OCI-LY1 (cell line): ENCODE measurements at regions not wholly inside any gene's neighbourhood (a gene's known extent, or its start where the extent isn't known, plus 50 kb on each side); places are given as distances from the start of the nearest gene placed in this dataset.

ENCODE experiments used
- H2AFZ ChIP-seq: fragments of 200-600 bp; sonication (generic), shearing (Covaris generic); 2 replicates; pipeline ENCODE4 v1.6.0; 2014; ENCODE audit warnings: antibody characterized with exemption, mild to moderate bottlenecking, low read length
- H3F3A ChIP-seq: fragments of 200-600 bp; sonication (generic), shearing (Covaris generic); 2 replicates; pipeline ENCODE4 v1.6.0; 2014; ENCODE audit warnings: mild to moderate bottlenecking, antibody characterized with exemption, low read length, moderate library complexity; ENCODE audit not compliant: insufficient read depth
- H3K27ac ChIP-seq: fragments of 200-600 bp; sonication (generic); 2 replicates; pipeline ENCODE4 v1.5.1; 2014; ENCODE audit warnings: low read length, mixed run types, mild to moderate bottlenecking, low read depth; ENCODE audit not compliant: poor library complexity, severe bottlenecking
- H3K27me3 ChIP-seq: fragments of 200-600 bp; sonication (generic); 2 replicates; pipeline ENCODE4 v1.6.0; 2014; ENCODE audit warnings: antibody characterized with exemption, mild to moderate bottlenecking, low read length, moderate library complexity; ENCODE audit not compliant: insufficient read depth
- H3K36me3 ChIP-seq: fragments of 200-600 bp; sonication (generic); 2 replicates; pipeline ENCODE4 v1.6.1; 2014; ENCODE audit warnings: mild to moderate bottlenecking, antibody characterized with exemption, low read length, moderate library complexity, mixed read lengths; ENCODE audit not compliant: insufficient read depth
- H3K4me1 ChIP-seq: fragments of 200-600 bp; sonication (generic); 2 replicates; pipeline ENCODE4 v1.5.1; 2014; ENCODE audit warnings: mild to moderate bottlenecking, low read length, moderate library complexity; ENCODE audit not compliant: insufficient read depth, severe bottlenecking
- H3K4me2 ChIP-seq: fragments of 200-600 bp; sonication (generic), shearing (Covaris generic); 2 replicates; pipeline ENCODE4 v1.6.1; 2014; ENCODE audit warnings: low read length
- H3K4me3 ChIP-seq: fragments of 200-600 bp; sonication (generic); 2 replicates; pipeline ENCODE4 v1.5.1; 2014; ENCODE audit warnings: low read length, low read depth, mild to moderate bottlenecking, mixed read lengths; ENCODE audit not compliant: poor library complexity, severe bottlenecking
- H3K79me2 ChIP-seq: fragments of 200-600 bp; shearing (Covaris generic); 2 replicates; pipeline ENCODE4 v1.6.1; 2016; ENCODE audit warnings: mixed run types, low read length, mixed read lengths; ENCODE audit not compliant: insufficient read depth
- H3K9ac ChIP-seq: fragments of 200-600 bp; sonication (generic), shearing (Covaris generic); 2 replicates; pipeline ENCODE4 v1.6.1; 2014; ENCODE audit warnings: mild to moderate bottlenecking, low read length, mixed read lengths
- H3K9me2 ChIP-seq: fragments of 200-600 bp; sonication (generic), shearing (Covaris generic); 2 replicates; pipeline ENCODE4 v1.6.1; 2014; ENCODE audit warnings: low read depth, mild to moderate bottlenecking, low read length, mixed read lengths
- H3K9me3 ChIP-seq: fragments of 200-600 bp; shearing (Covaris generic); 2 replicates; pipeline ENCODE4 v1.6.1; 2014; ENCODE audit warnings: low read length, mixed read lengths
- H4K20me1 ChIP-seq: fragments of 200-600 bp; sonication (generic), shearing (Covaris generic); 2 replicates; pipeline ENCODE4 v1.6.0; 2016; ENCODE audit warnings: mild to moderate bottlenecking, low read length; ENCODE audit not compliant: insufficient read depth
- CTCF ChIP-seq: fragments of 200-600 bp; sonication (generic), shearing (Covaris generic); IDR thresholded peaks from 2 replicates; pipeline ENCODE4 v1.5.1; 2017; ENCODE audit warnings: mild to moderate bottlenecking, antibody characterized with exemption, low read length, moderate library complexity, mixed read lengths
- EZH2 ChIP-seq: fragments of 200-600 bp; sonication (generic), shearing (Covaris generic); IDR thresholded peaks from 2 replicates; pipeline ENCODE4 v1.8.0; 2017; ENCODE audit warnings: borderline replicate concordance, mixed run types, mild to moderate bottlenecking, antibody characterized with exemption, low read length, moderate library complexity, mixed read lengths

- Histone ChIP-seq H3K79me2 (no peaks in the 10 kb centered on the region), H3K9me2 (no peaks in the 10 kb centered on the region)
- TF ChIP-seq EZH2 (no peak), CTCF (no peak)
Measured at GRCh38 chr20:24049081-24049480, 60.5 kb upstream of the GGTLC1 start.

GRCh38 chr20:24048024-24048611 lies 59.5 kb upstream of the GGTLC1 start:
- TF ChIP-seq EZH2 (no peak), CTCF (no peak)
- Histone ChIP-seq H4K20me1 (no peaks in the 10 kb centered on the region), H3K4me1 (no peaks in the 10 kb centered on the region), H3K36me3 (no peaks in the 10 kb centered on the region), H3K9me3 (no peaks in the 10 kb centered on the region), H3K79me2 (no peaks in the 10 kb centered on the region), H2AFZ (no peak overlapping the region), H3K27ac (no peak overlapping the region), H3K9ac (no peak overlapping the region), H3K4me2 (no peak overlapping the region), H3F3A (no peaks in the 10 kb centered on the region), H3K27me3 (no peaks in the 10 kb centered on the region), H3K4me3 (no peak overlapping the region), H3K9me2 (no peaks in the 10 kb centered on the region)

More at GRCh38 chr20:24049081-24049480, 60.5 kb upstream of the GGTLC1 start:
- Histone ChIP-seq H3K4me3 (no peak overlapping the region), H3K4me2 (no peak overlapping the region), H3F3A (no peaks in the 10 kb centered on the region), H3K9me3 (no peaks in the 10 kb centered on the region), H3K4me1 (no peaks in the 10 kb centered on the region), H3K27me3 (no peaks in the 10 kb centered on the region), H2AFZ (no peak overlapping the region), H3K36me3 (no peaks in the 10 kb centered on the region), H3K9ac (no peak overlapping the region), H3K27ac (no peak overlapping the region), H4K20me1 (no peaks in the 10 kb centered on the region)

GRCh38 chr20:24046888-24047287 lies 58.3 kb upstream of the GGTLC1 start:
- Histone ChIP-seq H3K27ac (no peak overlapping the region), H3K9me2 (no peaks in the 10 kb centered on the region), H3K4me1 (no peaks in the 10 kb centered on the region)

More at GRCh38 chr20:24046888-24047287, 58.3 kb upstream of the GGTLC1 start:
- H3K9ac ChIP-seq: no peak overlapping the region
- no peaks in the 10 kb centered on the region for H4K20me1 ChIP-seq
- no peaks in the 10 kb centered on the region for H3K9me3 ChIP-seq
- TF ChIP-seq CTCF (no peak), EZH2 (no peak)
- H3K79me2 ChIP-seq: no peaks in the 10 kb centered on the region
- H3K4me3 ChIP-seq: no peak overlapping the region
- no peaks in the 10 kb centered on the region for H3F3A ChIP-seq
- no peaks in the 10 kb centered on the region for H3K27me3 ChIP-seq
- H2AFZ ChIP-seq: no peak overlapping the region
- no peaks in the 10 kb centered on the region for H3K36me3 ChIP-seq
- no peak overlapping the region for H3K4me2 ChIP-seq
